H9 (cell line): ENCODE measurements at regions not wholly inside any gene's neighbourhood (a gene's known extent, or its start where the extent isn't known, plus 50 kb on each side); places are given as distances from the start of the nearest gene placed in this dataset.

ENCODE experiments used
- DNase-seq: peaks from one replicate; pipeline ENCODE4 v3.0.0-alpha.2; 2017
- H2AFZ ChIP-seq: one replicate; pipeline ENCODE4 v1.6.1; 2013; ENCODE audit warnings: mild to moderate bottlenecking, low read length, control low read depth, moderate library complexity
- H2AK5ac ChIP-seq: 2 replicates; pipeline ENCODE4 v1.6.1; 2013; ENCODE audit warnings: low read length, control low read depth, mixed read lengths; ENCODE audit not compliant: insufficient read length
- H2BK120ac ChIP-seq: one replicate; pipeline ENCODE4 v1.6.1; 2013; ENCODE audit warnings: low read depth, mild to moderate bottlenecking, low read length, control low read depth, inconsistent platforms; ENCODE audit not compliant: poor library complexity, severe bottlenecking
- H2BK12ac ChIP-seq: 2 replicates; pipeline ENCODE4 v1.6.1; 2013; ENCODE audit warnings: low read length, control low read depth, mixed read lengths, low read depth; ENCODE audit not compliant: insufficient read length
- H2BK15ac ChIP-seq: 2 replicates; pipeline ENCODE4 v1.6.1; 2013; ENCODE audit warnings: low read depth, low read length, control low read depth
- H2BK20ac ChIP-seq: one replicate; pipeline ENCODE4 v1.6.1; 2013; ENCODE audit warnings: low read depth, mild to moderate bottlenecking, low read length, control low read depth, inconsistent platforms; ENCODE audit not compliant: poor library complexity, severe bottlenecking
- H2BK5ac ChIP-seq: 2 replicates; pipeline ENCODE4 v1.6.1; 2013; ENCODE audit warnings: low read length, control low read depth, mixed read lengths; ENCODE audit not compliant: insufficient read length
- H3K14ac ChIP-seq: 2 replicates; pipeline ENCODE4 v1.6.1; 2013; ENCODE audit warnings: low read length, control low read depth; ENCODE audit not compliant: insufficient read depth
- H3K18ac ChIP-seq: 2 replicates; pipeline ENCODE4 v1.6.1; 2013; ENCODE audit warnings: low read depth, mild to moderate bottlenecking, mixed read lengths, low read length, control low read depth; ENCODE audit not compliant: insufficient read length
- H3K23ac ChIP-seq: 2 replicates; pipeline ENCODE4 v1.6.1; 2013; ENCODE audit warnings: low read length, control low read depth, mixed read lengths, low read depth; ENCODE audit not compliant: insufficient read length
- H3K23me2 ChIP-seq: 2 replicates; pipeline ENCODE4 v1.6.1; 2013; ENCODE audit warnings: low read depth, mild to moderate bottlenecking, mixed read lengths, low read length, control low read depth; ENCODE audit not compliant: insufficient read length, poor library complexity, severe bottlenecking
- H3K27ac ChIP-seq: 2 replicates; pipeline ENCODE4 v1.5.1; 2013; ENCODE audit warnings: low read length, control low read depth, mixed read lengths, low read depth; ENCODE audit not compliant: insufficient read length
- H3K27me3 ChIP-seq: 2 replicates; pipeline ENCODE4 v1.6.1; 2013; ENCODE audit warnings: low read length, control low read depth, inconsistent platforms; ENCODE audit not compliant: insufficient read depth
- H3K4ac ChIP-seq: 2 replicates; pipeline ENCODE4 v1.6.1; 2013; ENCODE audit warnings: low read depth, mild to moderate bottlenecking, control low read depth, inconsistent platforms, low read length, moderate library complexity
- H3K4me1 ChIP-seq: 2 replicates; pipeline ENCODE4 v1.6.1; 2013; ENCODE audit warnings: low read length, control low read depth, inconsistent platforms; ENCODE audit not compliant: insufficient read depth
- H3K4me2 ChIP-seq: 2 replicates; pipeline ENCODE4 v1.6.1; 2013; ENCODE audit warnings: low read length, control low read depth, mixed read lengths; ENCODE audit not compliant: insufficient read length, insufficient read depth
- H3K56ac ChIP-seq: 2 replicates; pipeline ENCODE4 v1.6.1; 2013; ENCODE audit warnings: low read depth, mild to moderate bottlenecking, mixed read lengths, low read length, control low read depth; ENCODE audit not compliant: insufficient read length
- H3K79me1 ChIP-seq: 2 replicates; pipeline ENCODE4 v1.6.1; 2013; ENCODE audit warnings: low read depth, mild to moderate bottlenecking, moderate library complexity, low read length, control low read depth, inconsistent platforms; ENCODE audit not compliant: insufficient read depth, poor library complexity, severe bottlenecking
- H3K79me2 ChIP-seq: 2 replicates; pipeline ENCODE4 v1.6.1; 2013; ENCODE audit warnings: low read length, control low read depth, inconsistent platforms; ENCODE audit not compliant: insufficient read depth
- H3K9ac ChIP-seq: 2 replicates; pipeline ENCODE4 v1.6.1; 2013; ENCODE audit warnings: low read length, control low read depth, mixed read lengths; ENCODE audit not compliant: insufficient read length; ENCODE audit errors: extremely low read depth
- H3K9me3 ChIP-seq: one replicate; pipeline ENCODE4 v1.6.1; 2013; ENCODE audit warnings: low read depth, low read length, inconsistent platforms; ENCODE audit not compliant: control insufficient read depth
- H3T11ph ChIP-seq: one replicate; pipeline ENCODE4 v1.6.1; 2013; ENCODE audit warnings: mild to moderate bottlenecking, low read length, control low read depth, inconsistent platforms
- H4K20me1 ChIP-seq: one replicate; pipeline ENCODE4 v1.6.1; 2013; ENCODE audit not compliant: control insufficient read depth, insufficient read length, insufficient read depth
- H4K5ac ChIP-seq: 2 replicates; pipeline ENCODE4 v1.6.1; 2013; ENCODE audit warnings: low read depth, mild to moderate bottlenecking, mixed read lengths, low read length, control low read depth; ENCODE audit not compliant: insufficient read length
- H4K8ac ChIP-seq: replicated peaks from 2 replicates; pipeline ENCODE4 v1.6.1; 2013; ENCODE audit warnings: low read length, control low read depth, mixed read lengths, low read depth; ENCODE audit not compliant: insufficient read length
- H4K91ac ChIP-seq: 2 replicates; pipeline ENCODE4 v1.6.1; 2013; ENCODE audit warnings: low read depth, mild to moderate bottlenecking, moderate library complexity, mixed read lengths, low read length, control low read depth; ENCODE audit not compliant: insufficient read length
- H3K27ac Mint-ChIP-seq, 3 experiments: 2 replicates in 2 of 3; 3 replicates in 1 of 3; pipeline ENCODE4 v1.8.0; 2020 to 2021; ENCODE audit warnings: mixed read lengths in 3 of 3, mild to moderate bottlenecking in 1 of 3, moderate library complexity in 1 of 3
- H3K27me3 Mint-ChIP-seq: 2 replicates; pipeline ENCODE4 v1.8.0; 2021; ENCODE audit warnings: low read depth, mild to moderate bottlenecking, moderate library complexity, mixed read lengths
- H3K36me3 Mint-ChIP-seq, 3 experiments: 2 replicates in 2 of 3; 3 replicates in 1 of 3; pipeline ENCODE4 v1.8.0; 2020 to 2021; ENCODE audit warnings: low read depth in 3 of 3, mixed read lengths in 3 of 3; ENCODE audit not compliant: insufficient read depth in 1 of 3
- H3K4me1 Mint-ChIP-seq, 2 experiments: 2 replicates each; pipeline ENCODE4 v1.8.0; 2020; ENCODE audit warnings: mixed read lengths in 2 of 2
- H3K4me3 Mint-ChIP-seq, 2 experiments: 2 replicates in 1 of 2; 3 replicates in 1 of 2; pipeline ENCODE4 v1.8.0; 2020 to 2021; ENCODE audit warnings: mild to moderate bottlenecking in 2 of 2, mixed read lengths in 2 of 2, moderate library complexity in 1 of 2
- H3K9me3 Mint-ChIP-seq, 2 experiments: 2 replicates in 1 of 2; 3 replicates in 1 of 2; pipeline ENCODE4 v1.8.0; 2020; ENCODE audit warnings: mild to moderate bottlenecking in 2 of 2, mixed read lengths in 2 of 2, moderate library complexity in 1 of 2
- CTCF ChIP-seq: fragments of 200-600 bp; sonication (generic); conservative IDR thresholded peaks from 3 replicates; pipeline ENCODE4 v1.8.0; 2021; ENCODE audit warnings: antibody characterized with exemption, mild to moderate bottlenecking
- WGBS: extraction: QIAGEN DNeasy Blood & Tissue Kit; methylation state at CpG from one replicate; pipeline ENCODE4 v1.1.7; 2013; ENCODE audit warnings: missing lambda C conversion rate, low lambda C conversion rate, mixed read lengths; ENCODE audit not compliant: insufficient read length; ENCODE audit errors: extremely low coverage; 5-methylcytosine and 5-hydroxymethylcytosine counted together

GRCh38 chr9:89802781-89803355, 198.1 kb downstream of the GADD45G start:
- no peak overlapping the region for H3K27ac ChIP-seq
- H3K27me3 Mint-ChIP-seq, result peaks cover 16% of the 10 kb centered on the region

More at GRCh38 chr9:89802781-89803355, 198.1 kb downstream of the GADD45G start:
- no peaks in the 10 kb centered on the region for H3K23me2 ChIP-seq
- no peak overlapping the region for H2AFZ ChIP-seq
- no peaks in the 10 kb centered on the region for H3K9me3 ChIP-seq
- no peak overlapping the region for H3T11ph ChIP-seq
- H4K8ac ChIP-seq, result no peak overlapping the region
- no peak overlapping the region for H2BK15ac ChIP-seq
- DNase-seq, result no peak
- no peaks in the 10 kb centered on the region for H3K79me1 ChIP-seq
- H2BK12ac ChIP-seq, result no peak overlapping the region
- peaks cover 0 to 4% (median 0%) of the 10 kb centered on the region in 3 experiments; a peak in 3 of 7 replicates for H3K36me3 Mint-ChIP-seq
- no peak overlapping the region for H3K18ac ChIP-seq
- H2BK5ac ChIP-seq, result no peak overlapping the region
- H3K14ac ChIP-seq, result no peak overlapping the region
- H3K9me3 Mint-ChIP-seq, result no peaks in the 10 kb centered on the region; a peak in 1 of 5 replicates
- H4K5ac ChIP-seq, result no peak overlapping the region
- H2BK20ac ChIP-seq, result no peak overlapping the region
- H3K56ac ChIP-seq, result no peak overlapping the region
- no peak overlapping the region for H3K4me3 Mint-ChIP-seq
- H3K27ac Mint-ChIP-seq, result no peak overlapping the region
- no peak overlapping the region for H3K23ac ChIP-seq
- H3K79me2 ChIP-seq, result no peaks in the 10 kb centered on the region
- H3K9ac ChIP-seq, result no peak overlapping the region
- no peaks in the 10 kb centered on the region for H4K20me1 ChIP-seq
- peaks cover 39 to 41% of the 10 kb centered on the region in 2 experiments for H3K4me1 Mint-ChIP-seq
- H3K27me3 ChIP-seq, result no peaks in the 10 kb centered on the region
- H3K4ac ChIP-seq, result no peak overlapping the region
- TF ChIP-seq CTCF, result no peak
- WGBS, result no CpG with 5 or more reads among the region's 8 CpGs
- H4K91ac ChIP-seq, result no peak overlapping the region
- H2BK120ac ChIP-seq, result no peak overlapping the region
- H2AK5ac ChIP-seq, result no peak overlapping the region
- H3K4me1 ChIP-seq, result peaks cover 7% of the 10 kb centered on the region; the same call in 1 of the 2 replicates
- no peak overlapping the region for H3K4me2 ChIP-seq
